Transverse colon (tissue), 4 donors: ENCODE measurements at regions not wholly inside any gene's neighbourhood (a gene's known extent, or its start where the extent isn't known, plus 50 kb on each side); places are given as distances from the start of the nearest gene placed in this dataset.

ENCODE experiments used
- CTCF ChIP-seq, 5 experiments: fragments of 200-600 bp in 3 of 5; fragments of 450-650 bp in 2 of 5; sonication (generic) in 3 of 5; IDR thresholded peaks; 1 replicate in 2 of 5; 2 replicates in 3 of 5; pipeline ENCODE4 v1.5.1; 2016 to 2017; ENCODE audit warnings: antibody characterized with exemption in 5 of 5, inconsistent platforms in 3 of 5, mild to moderate bottlenecking in 2 of 5, moderate library complexity in 1 of 5
- EP300 ChIP-seq: sonication (generic); formaldehyde crosslinking; IDR thresholded peaks from one replicate; pipeline ENCODE4 v1.6.1; 2017; ENCODE audit warnings: antibody characterized with exemption, low read depth
- POLR2A ChIP-seq: fragments of 450-650 bp; IDR thresholded peaks from one replicate; pipeline ENCODE4 v1.6.1; 2016; ENCODE audit warnings: antibody characterized with exemption, mild to moderate bottlenecking, moderate library complexity
- POLR2AphosphoS5 ChIP-seq, 3 donors: sonication (generic); formaldehyde crosslinking; IDR thresholded peaks; one replicate each; pipeline ENCODE4 v1.6.1; 2016; ENCODE audit warnings: antibody characterized with exemption in 3 of 3

- TF ChIP-seq CTCF (IDR thresholded peaks at IDR 0.05) (no peak), POLR2A (no peak), POLR2AphosphoS5 (IDR thresholded peaks at IDR 0.05) (no peak), EP300 (no peak)
These were observed 237.5 kb upstream of the PMFBP1 start for GRCh38 chr16:72409423-72409822.
